ENCODE measurements at regions not wholly inside any gene's neighbourhood (a gene's known extent, or its start where the extent isn't known, plus 50 kb on each side); places are given as distances from the start of the nearest gene placed in this dataset.

GRCh38 chr11:26121466-26121865 lies 210.5 kb upstream of the ANO3 start:
- DNase-seq = no peak

DNA sequence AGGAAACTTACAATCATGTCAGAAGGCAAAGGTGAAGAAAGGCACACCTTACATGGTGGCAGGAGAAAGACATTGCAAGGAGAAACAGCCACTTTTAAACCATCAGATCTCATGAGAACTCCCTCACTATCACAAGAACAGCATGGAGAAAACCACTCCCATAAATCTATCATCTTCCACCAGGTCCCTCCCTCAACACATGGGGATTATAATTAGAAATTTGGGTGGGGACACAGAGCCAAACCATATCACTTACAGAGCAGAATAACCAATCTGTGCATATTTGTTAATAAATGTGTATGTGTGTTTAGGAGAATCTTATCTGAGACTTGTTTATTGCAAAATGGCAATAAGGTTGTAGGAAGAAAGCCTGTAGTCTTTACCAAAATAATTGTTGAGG lies 205.2 kb upstream of the ANO3 start:
- DNase-seq = no peak

DNA sequence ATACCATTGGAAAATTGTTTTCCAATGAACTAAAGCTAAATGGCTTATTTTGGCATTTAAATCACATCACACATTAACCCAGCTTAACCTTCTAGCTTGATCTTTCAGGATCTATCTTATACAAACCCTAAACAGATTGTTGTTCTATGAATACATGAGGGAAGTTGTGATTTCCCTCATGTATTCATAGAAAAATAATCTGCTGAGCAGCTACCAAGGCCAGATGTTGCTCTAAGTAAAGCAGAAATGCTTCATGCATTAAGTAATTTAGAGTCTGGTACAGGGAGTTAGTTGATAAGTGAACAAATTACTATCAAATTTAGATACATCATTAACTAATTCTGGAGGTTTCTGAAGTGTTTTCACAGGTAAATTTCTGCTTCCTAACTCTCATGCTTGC lies 204.6 kb upstream of the ANO3 start:
- no peak for DNase-seq

DNA sequence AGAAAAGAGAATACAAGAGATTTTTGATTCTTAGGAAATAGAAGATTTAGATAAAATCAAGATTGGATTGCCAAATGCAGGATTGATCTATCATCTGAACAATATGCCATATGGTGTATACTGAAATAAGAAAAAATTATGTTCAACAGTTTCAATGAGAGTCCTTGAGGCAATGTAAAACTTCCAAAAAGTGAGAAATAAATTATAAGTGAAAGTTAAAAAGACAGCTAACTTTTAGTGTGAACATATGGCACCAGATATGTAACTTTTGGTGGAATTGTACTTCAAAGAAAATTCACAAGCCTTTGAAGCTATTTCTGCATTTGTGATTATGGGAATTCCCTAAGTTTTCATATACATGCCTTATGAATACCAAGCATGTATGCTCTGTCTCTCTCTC lies 200.5 kb upstream of the ANO3 start:
- DNase-seq = no peak

DNA sequence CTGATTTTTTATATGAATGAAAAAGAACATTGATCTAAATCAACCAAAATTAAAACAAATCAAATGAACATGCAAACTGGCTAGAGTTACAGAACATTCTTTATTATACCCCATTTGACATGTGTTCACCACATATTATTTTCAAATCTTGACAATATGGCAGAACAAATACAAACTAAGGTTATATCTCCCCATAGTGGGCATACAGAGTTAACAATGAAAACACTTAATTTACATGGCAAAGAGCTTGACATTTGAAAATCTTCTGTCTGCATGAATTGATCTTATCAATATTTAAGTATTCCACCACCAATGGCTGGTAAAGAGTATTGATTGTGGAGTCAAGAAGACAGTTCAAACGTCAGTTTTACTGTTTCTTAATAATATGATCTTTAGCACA lies 197.9 kb upstream of the ANO3 start:
- DNase-seq = peak; percentile 11

- peak; percentile 69 for DNase-seq
These were observed 197.2 kb upstream of the ANO3 start for GRCh38 chr11:26134481-26135355.

GRCh38 chr11:26137651-26138050 lies 194.3 kb upstream of the ANO3 start:
- DNase-seq = no peak

DNA sequence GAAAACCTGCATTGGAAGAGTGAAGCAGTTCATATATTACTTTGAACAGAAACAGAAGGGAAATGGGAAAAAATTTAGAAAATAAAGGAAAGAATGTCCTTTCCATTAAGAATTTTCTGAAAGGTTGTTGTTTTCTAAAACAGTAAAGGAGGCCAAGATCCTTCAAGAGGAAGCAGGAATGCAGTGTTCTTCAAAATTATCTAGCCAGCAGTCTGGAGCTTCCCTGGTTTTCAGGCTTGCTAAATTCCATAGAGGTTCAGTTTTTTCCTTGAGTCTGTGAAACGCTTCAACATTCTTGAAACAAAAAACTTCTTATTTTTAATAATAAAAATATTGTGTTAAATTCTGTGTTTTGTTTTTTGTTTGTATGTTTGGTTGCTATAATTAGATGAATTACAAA lies 189.0 kb upstream of the ANO3 start:
- DNase-seq = no peak

DNA sequence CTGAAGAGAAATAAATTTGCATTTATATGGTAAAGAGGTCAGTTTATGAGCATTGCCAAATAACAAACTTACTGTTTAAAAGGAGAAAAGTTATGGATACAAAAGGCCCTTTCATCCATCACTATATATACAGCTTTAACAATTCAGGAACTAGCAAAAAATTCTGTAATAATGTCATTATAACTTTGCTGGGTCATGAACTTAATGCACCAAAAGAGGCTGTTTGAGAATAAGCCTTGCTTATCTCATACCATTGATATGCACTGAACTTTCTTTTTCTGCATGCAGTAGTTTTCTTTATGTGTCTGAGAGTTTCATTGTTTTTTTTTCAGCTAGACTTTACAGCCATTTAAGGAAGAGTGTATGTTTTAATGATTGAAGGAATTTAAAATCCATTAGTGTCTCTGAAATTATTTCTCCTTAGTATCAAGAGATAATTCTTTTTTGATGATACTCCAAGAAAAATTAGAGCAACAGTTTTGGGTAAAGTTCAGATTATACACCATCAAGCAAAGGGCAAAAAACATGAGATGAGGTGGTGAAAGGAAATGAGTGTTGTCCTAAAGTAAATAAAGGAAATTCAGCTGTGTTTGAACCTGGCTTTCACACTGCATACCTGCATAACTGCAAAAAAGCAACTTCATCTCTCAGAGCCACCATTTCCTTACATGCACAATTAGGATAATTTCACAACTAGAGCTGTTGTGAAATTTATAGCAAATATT lies 188.2 kb upstream of the ANO3 start:
- no peak for DNase-seq

DNA sequence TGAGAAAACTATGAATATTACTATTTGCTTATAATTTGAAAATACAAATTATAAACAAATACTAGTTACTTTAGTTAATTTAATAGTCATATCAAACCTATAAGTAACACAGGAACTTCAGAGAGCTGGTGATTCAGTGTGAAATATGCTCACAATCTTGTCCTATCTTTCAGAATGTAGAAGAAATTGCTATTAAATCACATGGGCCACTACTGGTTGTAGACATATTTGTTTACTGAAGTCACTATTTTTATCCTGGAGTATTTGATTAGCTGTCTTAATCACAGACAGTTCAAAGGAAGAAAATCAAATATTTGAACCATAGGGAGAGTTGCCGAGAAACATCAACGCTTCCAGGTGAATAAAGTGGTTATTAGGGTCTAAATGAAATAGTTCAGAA lies 187.6 kb upstream of the ANO3 start:
- DNase-seq = no peak

DNA sequence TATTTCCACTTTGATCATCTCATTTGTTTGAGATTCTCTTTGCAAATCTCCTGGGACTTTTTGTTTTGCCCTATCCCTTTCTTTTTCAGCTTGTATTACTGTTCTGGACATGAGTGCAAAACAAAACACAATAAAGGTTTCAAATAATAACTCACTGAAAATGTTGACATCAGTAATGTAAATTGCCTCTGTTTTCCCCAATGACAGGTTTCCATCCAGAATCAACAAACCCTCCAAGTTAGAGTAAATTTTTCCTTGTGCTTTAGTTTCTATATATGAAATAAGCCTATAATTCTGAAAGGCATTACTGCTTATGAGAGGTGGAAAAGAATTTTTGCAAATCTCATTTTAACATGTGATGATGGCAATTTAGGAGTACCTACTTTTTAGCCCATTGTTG lies 187.0 kb upstream of the ANO3 start:
- DNase-seq = no peak

DNA sequence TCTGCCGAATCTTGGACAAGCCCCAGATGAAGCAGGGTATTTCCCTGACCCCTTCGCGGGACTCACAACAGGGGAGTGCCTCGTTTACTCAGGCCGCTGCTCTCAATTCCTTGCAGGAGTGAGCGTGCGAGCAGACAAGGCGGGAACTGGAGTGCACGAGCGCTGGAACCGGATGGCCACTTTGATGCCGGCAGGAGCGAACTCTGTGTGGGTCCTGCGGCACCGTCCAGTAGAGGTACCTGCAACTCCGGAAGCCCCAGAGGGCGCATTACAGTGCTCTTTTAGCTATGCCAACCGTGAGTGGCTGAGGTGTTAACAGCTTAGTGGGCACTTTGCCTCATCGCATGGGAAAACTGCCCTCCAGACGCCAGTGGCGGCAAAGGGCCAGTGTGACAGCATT lies 182.3 kb upstream of the ANO3 start:
- DNase-seq = no peak

DNA sequence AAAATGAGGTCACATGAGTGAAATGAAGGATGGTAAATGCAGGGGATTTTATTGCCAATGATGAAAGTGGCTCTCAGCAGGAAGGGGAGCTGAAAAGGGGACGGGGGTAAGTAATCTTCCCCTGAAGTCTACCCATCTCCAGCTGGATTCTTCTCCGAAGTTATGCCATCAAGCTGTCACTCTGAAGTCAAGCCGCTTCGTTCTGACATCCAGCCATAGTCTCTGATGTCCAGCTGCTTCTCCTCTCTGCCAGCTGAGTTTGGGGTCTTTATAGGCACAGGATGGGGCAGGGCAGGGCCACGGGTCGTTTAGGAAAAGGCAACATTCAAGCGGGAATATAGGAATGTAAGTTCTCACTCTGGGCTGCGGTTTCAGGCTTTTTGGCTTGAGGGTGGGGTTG lies 181.9 kb upstream of the ANO3 start:
- DNase-seq = no peak

DNA sequence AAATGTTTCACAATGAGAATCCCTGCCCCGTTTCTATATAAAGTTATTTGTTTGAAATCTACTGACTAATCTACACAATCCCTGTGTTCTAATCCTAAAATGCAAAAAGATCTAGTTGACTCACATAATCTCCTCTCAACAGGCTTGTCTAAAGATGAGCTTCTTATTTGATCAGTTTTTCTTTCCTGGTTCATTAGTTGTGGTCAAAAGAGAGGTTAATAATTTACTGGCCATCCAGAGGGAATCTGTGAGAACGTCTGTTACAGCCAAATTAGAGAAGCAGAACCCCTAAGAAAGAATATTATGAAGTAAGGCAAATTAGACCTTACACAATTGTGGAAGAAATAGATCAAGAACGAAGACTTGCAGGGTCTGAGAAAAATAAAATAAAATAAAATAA lies 173.7 kb upstream of the ANO3 start:
- no peak for DNase-seq

DNA sequence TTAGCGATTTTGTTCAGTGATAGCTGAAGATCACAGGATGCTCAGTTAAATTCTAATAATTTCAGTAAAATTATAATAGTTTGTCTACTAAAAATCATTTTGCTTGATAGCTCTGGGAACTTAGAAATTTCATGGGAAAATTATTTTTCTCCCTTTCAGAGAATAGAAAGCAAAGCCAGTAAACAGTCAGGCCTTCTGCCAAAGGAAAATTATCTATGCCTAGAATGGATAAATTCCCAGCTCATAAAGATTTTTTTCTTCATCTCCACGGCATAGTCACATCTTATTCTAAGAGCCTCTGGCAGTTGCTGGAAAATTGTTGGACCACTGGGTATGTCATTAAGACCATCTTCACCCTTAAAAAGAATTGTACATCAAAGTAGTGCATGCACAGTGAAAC lies 169.6 kb upstream of the ANO3 start:
- DNase-seq = no peak

- no peak for DNase-seq
These were observed 145.5 kb upstream of the ANO3 start for GRCh38 chr11:26186389-26186788.

DNA sequence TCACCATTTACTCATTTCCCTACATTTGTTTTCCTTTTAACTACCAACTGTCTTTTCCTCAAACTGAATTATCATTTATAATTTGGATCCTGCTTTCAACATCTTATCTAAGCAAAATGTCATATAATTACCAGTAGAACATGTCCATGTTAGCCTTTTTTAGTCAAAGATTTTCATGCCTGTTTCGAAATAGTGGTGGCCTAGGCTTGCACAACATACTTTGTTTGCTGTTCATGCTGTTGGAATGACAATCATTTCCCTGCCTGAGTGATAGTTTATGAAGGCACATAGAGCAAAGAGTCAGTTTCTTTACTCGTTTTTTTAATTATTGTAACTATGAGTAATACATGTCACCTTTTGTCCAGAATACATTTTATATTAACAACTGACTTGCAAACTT lies 144.3 kb upstream of the ANO3 start:
- no peak for DNase-seq

GRCh38 chr11:26188554-26188953 lies 143.4 kb upstream of the ANO3 start:
- DNase-seq = no peak

DNA sequence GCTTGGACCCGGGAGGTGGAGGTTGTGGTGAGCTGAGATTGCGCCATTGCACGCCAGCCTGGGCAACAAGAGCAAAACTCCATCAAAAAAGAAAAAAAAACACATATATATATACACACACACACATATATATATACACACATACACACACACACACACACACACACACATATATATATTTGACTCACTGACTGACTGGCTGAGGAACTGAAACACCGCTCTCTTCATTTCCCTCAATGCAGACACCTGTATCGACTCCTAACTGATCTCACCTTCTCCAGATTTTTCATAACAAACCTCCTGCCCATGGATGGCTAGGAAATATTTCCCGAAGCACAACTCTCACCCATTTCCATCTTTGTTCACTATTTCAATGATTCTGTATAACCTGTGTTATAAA lies 140.7 kb upstream of the ANO3 start:
- no peak for DNase-seq

- DNase-seq = peak; percentile 8
These were observed 138.1 kb upstream of the ANO3 start for GRCh38 chr11:26193694-26194365.

DNA sequence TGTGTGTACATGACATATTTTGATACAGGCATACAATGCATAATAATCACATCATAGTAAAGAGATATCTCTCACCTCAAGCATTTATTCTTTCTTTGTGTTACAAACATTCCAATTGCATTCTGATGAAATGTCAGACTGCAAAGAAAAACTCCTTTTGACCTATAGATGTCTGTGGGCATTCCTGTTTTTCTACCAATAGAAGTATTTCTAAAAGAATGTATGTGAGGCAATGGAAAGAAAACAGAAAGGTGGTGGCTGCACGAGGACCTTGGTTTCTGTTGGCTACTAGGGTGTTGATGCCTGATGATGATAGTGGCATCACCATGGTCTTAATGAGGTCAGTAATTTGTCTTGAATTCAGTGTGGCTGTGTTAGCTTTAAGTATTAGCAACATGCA lies 137.0 kb upstream of the ANO3 start:
- DNase-seq = no peak

DNA sequence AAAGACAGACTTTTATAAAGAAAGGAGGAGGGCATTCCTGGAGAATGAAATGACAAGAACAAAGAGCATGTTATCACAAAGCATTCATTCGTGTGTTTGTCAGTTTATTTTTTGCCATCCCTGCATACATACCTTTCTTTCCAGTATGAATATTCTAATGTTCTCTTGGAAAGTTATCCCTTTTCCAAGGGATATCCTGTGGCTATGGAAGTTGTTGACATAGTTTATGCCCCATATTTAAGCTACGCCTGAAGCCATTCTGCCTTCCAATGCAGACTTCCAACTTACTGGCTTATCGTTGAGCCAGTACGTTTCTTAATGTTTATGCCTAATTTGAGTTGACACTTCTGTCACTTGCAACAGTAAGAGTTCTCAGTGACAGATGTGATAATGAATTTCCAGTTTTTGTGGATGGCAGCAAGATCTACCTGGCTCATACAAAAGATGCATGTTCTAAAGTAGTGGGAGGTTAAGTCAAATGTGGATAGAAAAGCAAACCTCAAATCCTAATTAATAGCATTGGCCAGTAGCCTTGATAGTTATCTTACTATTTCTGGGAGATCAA lies 133.3 kb upstream of the ANO3 start:
- no peak for DNase-seq

DNA sequence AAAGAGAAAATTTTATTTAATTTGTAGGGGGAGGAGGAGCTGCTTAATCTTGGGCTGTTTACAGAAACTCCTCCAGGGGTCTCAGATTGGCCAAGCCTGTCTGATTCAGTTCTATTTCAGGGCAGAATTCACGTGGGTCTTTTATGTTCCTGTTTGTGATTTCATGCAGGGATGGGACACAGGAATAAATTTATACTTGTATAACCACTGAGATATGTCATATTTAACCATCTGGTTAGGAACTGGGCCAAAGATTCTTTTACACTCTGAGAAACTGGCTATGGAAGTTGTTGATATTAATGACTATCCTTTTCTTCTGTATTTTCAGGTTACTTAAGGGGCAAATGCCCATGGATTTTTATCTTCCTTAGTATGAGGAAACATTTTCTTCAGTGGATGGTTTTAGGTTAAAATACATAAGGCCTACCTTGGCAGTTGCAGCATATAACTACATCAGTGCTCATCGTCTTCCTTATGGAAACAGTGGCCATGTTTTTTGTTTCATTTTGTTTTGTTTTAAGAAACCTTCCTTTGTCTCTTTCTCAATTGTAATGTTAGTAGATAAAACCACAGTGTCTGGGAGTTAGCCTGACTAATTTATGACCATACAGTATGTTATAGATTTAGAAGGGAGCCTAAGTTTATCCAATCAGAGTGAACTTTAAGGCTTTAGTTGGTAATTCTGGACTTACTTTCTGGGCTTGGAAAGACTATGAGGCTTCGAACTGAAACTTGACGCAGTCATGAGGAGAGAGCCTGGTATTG lies 132.4 kb upstream of the ANO3 start:
- DNase-seq = peak; percentile 24
